HG03097 (cell line): ENCODE measurements at regions not wholly inside any gene's neighbourhood (a gene's known extent, or its start where the extent isn't known, plus 50 kb on each side); places are given as distances from the start of the nearest gene placed in this dataset.
A peak's percentile ranks its signal among the peaks of the same experiment; 100 is the strongest.
"Not testable (repeated sequence)": the region's sequence is repeated elsewhere in the genome, so short reads cannot be mapped to it uniquely, and the experiment has no call there.

ENCODE experiments used
- ATAC-seq: cut with Tn5 transposase; IDR thresholded peaks from one replicate; pipeline ENCODE4 v1.9.1; 2021; ENCODE audit not compliant: unreplicated experiment, low FRiP score

- no peak for ATAC-seq
These were observed 122.3 kb upstream of the MDFIC start for GRCh38 chr7:114799628-114800028.

GRCh38 chr7:114802632-114803031 is 119.3 kb upstream of the MDFIC start:
- ATAC-seq, result no peak

- ATAC-seq, result no peak
These were observed 115.2 kb upstream of the MDFIC start for GRCh38 chr7:114806590-114807162.

- ATAC-seq, result no peak
These were observed 109.3 kb upstream of the MDFIC start for GRCh38 chr7:114812570-114812969.

- ATAC-seq, result no peak
These were observed 108.3 kb upstream of the MDFIC start for GRCh38 chr7:114813624-114814023.

GRCh38 chr7:114817036-114817435 is 104.9 kb upstream of the MDFIC start:
- ATAC-seq, result not testable (repeated sequence)

GRCh38 chr7:114818501-114818900 is 103.4 kb upstream of the MDFIC start:
- ATAC-seq, result no peak

- no peak for ATAC-seq
These were observed 102.1 kb upstream of the MDFIC start for GRCh38 chr7:114819616-114820362.

GRCh38 chr7:114821030-114821900 is 100.6 kb upstream of the MDFIC start:
- no peak for ATAC-seq

GRCh38 chr7:114822131-114822530 is 99.8 kb upstream of the MDFIC start:
- ATAC-seq, result no peak

- ATAC-seq, result no peak
These were observed 99.0 kb upstream of the MDFIC start for GRCh38 chr7:114822844-114823243.

GRCh38 chr7:114823290-114823689 is 98.6 kb upstream of the MDFIC start:
- ATAC-seq, result no peak

- ATAC-seq, result no peak
These were observed 96.4 kb upstream of the MDFIC start for GRCh38 chr7:114825423-114825951.

GRCh38 chr7:114830952-114831351 is 90.9 kb upstream of the MDFIC start:
- ATAC-seq, result no peak

- peak; percentile 94 for ATAC-seq
These were observed 88.8 kb upstream of the MDFIC start for GRCh38 chr7:114832906-114833595.

- ATAC-seq, result no peak
These were observed 86.6 kb upstream of the MDFIC start for GRCh38 chr7:114835303-114835702.

GRCh38 chr7:114835861-114836260 is 86.0 kb upstream of the MDFIC start:
- no peak for ATAC-seq

- no peak for ATAC-seq
These were observed 79.3 kb upstream of the MDFIC start for GRCh38 chr7:114842551-114843065.

- no peak for ATAC-seq
These were observed 78.8 kb upstream of the MDFIC start for GRCh38 chr7:114843102-114843501.

GRCh38 chr7:114851406-114852061 is 70.4 kb upstream of the MDFIC start:
- no peak for ATAC-seq
